ENCODE measurements at regions not wholly inside any gene's neighbourhood (a gene's known extent, or its start where the extent isn't known, plus 50 kb on each side); places are given as distances from the start of the nearest gene placed in this dataset.

DNA sequence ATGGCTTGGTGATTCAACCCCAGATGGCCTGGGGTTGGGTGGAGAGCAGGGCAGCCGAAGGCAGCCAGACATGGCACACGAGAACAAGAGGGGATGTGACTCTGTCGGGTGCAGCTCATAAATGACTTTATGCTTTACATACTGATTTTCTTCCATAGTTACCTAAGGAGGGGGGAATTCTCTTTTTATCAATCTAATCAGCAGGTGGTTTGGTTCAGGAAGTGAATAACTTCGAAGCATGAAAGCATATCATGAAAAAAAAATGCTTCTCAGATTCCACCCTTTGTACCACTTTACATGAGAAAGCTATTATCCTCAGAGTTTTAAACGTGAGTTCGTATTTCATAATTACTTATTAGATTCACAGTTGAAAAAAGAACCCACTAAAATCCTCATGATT, 908.9 kb upstream of the LCORL start:
- H3K9ac ChIP-seq, result no peak overlapping the region
- H4K20me1 ChIP-seq (ENCODE audit: insufficient read depth), result no peaks in the 10 kb centered on the region
- no peaks in the 10 kb centered on the region; a peak in 1 of 4 replicates for H3K4me1 ChIP-seq (ENCODE audit: control insufficient read depth in 1 of 2, insufficient read depth in 2 of 2, low read depth in 1 of 2, low read length in 1 of 2)
- ChIA-PET POLR2A (no interaction called here), CTCF (no interaction called here)
- no peaks in the 10 kb centered on the region for H3K9me2 ChIP-seq
- no peak overlapping the region for H3K27ac ChIP-seq (ENCODE audit: low read depth in 2 of 2, low read length in 1 of 2)
- no peaks in the 10 kb centered on the region for H3K9me3 ChIP-seq
- TF ChIP-seq MXI1 (IDR thresholded peaks at IDR 0.05; ENCODE audit: low read depth, low read length), result no peak
- no peak for TF ChIP-seq FOSL2 (IDR thresholded peaks at IDR 0.05; ENCODE audit: borderline replicate concordance, low read depth)
- no peak for TF ChIP-seq TEAD4 (IDR thresholded peaks at IDR 0.05; ENCODE audit: borderline replicate concordance, insufficient read depth)
- TF ChIP-seq GABPA (IDR thresholded peaks at IDR 0.05; ENCODE audit: low read depth), result no peak
- no peaks in the 10 kb centered on the region for H3K36me3 ChIP-seq (replicated peaks in 1 of 2; ENCODE audit: control insufficient read depth in 1 of 2, insufficient read depth in 2 of 2, low read length in 1 of 2)
- H3K4me2 ChIP-seq, result no peak overlapping the region
- H3K4me3 ChIP-seq (ENCODE audit: low read depth in 2 of 2, low read length in 1 of 2), result no peak overlapping the region
- peak; percentile 0 for DNase-seq
- no peaks in the 10 kb centered on the region for H3F3A ChIP-seq (replicated peaks; ENCODE audit: insufficient read depth)
- no peak overlapping the region for H2AFZ ChIP-seq (ENCODE audit: low read depth)
- no peaks in the 10 kb centered on the region for H3K27me3 ChIP-seq (ENCODE audit: insufficient read depth)
- 48% methylated on average over 6 of the region's 6 CpGs for WGBS (ENCODE audit: low lambda C conversion rate)
- no peaks in the 10 kb centered on the region for H3K79me2 ChIP-seq (ENCODE audit: insufficient read depth)

- no peaks in the 10 kb centered on the region for H3K79me2 ChIP-seq (ENCODE audit: insufficient read depth)
- TF ChIP-seq RCOR1 (IDR thresholded peaks at IDR 0.05; ENCODE audit: low read length) (no peak), MEF2A (IDR thresholded peaks at IDR 0.05; ENCODE audit: borderline replicate concordance, low read depth) (no peak), USF1 (IDR thresholded peaks at IDR 0.05; ENCODE audit: borderline replicate concordance, low read depth) (no peak), TAF1 (IDR thresholded peaks at IDR 0.05; ENCODE audit: borderline replicate concordance, low read depth, low read length) (no peak), ELF1 (IDR thresholded peaks at IDR 0.05) (no peak), POLR2AphosphoS5 (IDR thresholded peaks at IDR 0.05; ENCODE audit: low read depth, low read length) (no peak), SMC3 (IDR thresholded peaks at IDR 0.05; ENCODE audit: low read depth, low read length) (no peak), NRF1 (IDR thresholded peaks at IDR 0.05; ENCODE audit: low read depth, low read length) (no peak)
- TF ChIP-seq, protein P1, sequence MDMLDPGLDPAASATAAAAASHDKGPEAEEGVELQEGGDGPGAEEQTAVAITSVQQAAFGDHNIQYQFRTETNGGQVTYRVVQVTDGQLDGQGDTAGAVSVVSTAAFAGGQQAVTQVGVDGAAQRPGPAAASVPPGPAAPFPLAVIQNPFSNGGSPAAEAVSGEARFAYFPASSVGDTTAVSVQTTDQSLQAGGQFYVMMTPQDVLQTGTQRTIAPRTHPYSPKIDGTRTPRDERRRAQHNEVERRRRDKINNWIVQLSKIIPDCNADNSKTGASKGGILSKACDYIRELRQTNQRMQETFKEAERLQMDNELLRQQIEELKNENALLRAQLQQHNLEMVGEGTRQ (IDR thresholded peaks at IDR 0.05; ENCODE audit: borderline replicate concordance, low read depth, low read length), result no peak
- H3K36me3 ChIP-seq (replicated peaks in 1 of 2; ENCODE audit: control insufficient read depth in 1 of 2, insufficient read depth in 2 of 2, low read length in 1 of 2), result no peaks in the 10 kb centered on the region
- no peaks in the 10 kb centered on the region for H3K27me3 ChIP-seq (ENCODE audit: insufficient read depth)
- ChIA-PET POLR2A (no interaction called here), CTCF (no interaction called here)
- H3K9me3 ChIP-seq, result no peaks in the 10 kb centered on the region
- no peak overlapping the region for H3K4me3 ChIP-seq (ENCODE audit: low read depth in 2 of 2, low read length in 1 of 2)
- DNase-seq, result no peak
- H2AFZ ChIP-seq (ENCODE audit: low read depth), result no peak overlapping the region
- no peaks in the 10 kb centered on the region for H3K4me1 ChIP-seq (ENCODE audit: control insufficient read depth in 1 of 2, insufficient read depth in 2 of 2, low read depth in 1 of 2, low read length in 1 of 2)
- no peak overlapping the region for H3K27ac ChIP-seq (ENCODE audit: low read depth in 2 of 2, low read length in 1 of 2)
- H3K9me2 ChIP-seq, result no peaks in the 10 kb centered on the region
- no peaks in the 10 kb centered on the region for H3F3A ChIP-seq (replicated peaks; ENCODE audit: insufficient read depth)
- 3% methylated on average over 1 of the region's 1 CpG for WGBS (ENCODE audit: low lambda C conversion rate)
- H3K9ac ChIP-seq, result no peak overlapping the region
- no peaks in the 10 kb centered on the region for H4K20me1 ChIP-seq (ENCODE audit: insufficient read depth)
- H3K4me2 ChIP-seq, result no peak overlapping the region
Measured at GRCh38 chr4:18923496-18924161, 902.1 kb upstream of the LCORL start.

All from SK-N-SH (cell line).